ENCODE measurements at regions not wholly inside any gene's neighbourhood (a gene's known extent, or its start where the extent isn't known, plus 50 kb on each side); places are given as distances from the start of the nearest gene placed in this dataset.
"Not testable (repeated sequence)": the region's sequence is repeated elsewhere in the genome, so short reads cannot be mapped to it uniquely, and the experiment has no call there.

DNA sequence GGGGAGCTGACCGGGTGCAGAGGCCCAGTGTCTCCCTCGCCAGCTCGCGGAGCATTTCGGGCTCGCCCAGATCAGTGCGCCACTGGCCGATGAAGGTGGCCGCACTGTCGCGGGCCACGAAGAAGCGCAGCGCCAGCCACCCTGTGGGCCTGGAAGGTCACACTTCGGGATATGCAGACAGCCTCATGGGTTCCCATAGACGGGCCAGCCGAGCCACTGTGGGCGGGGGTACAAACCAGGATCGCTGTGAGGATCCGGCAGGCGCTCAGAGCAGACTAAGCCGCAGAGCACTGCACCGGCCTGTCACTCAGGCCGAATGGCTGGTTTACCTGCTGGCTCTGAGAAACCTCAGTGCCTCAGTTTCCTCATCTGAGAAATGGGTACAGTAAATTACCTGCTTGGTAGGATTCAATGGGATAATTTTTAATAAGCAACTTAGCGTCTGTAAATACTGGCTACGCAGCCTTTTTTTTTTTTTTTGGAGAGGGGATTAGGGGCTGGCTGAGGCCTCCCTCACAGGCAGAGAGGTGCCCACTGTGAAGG lies 64.0 kb upstream of the IGFBPL1 start:
- ChIA-PET CTCF (no interaction called here), POLR2A (no interaction called here)
- no peak for DNase-seq (ENCODE audit: low read depth)
- Histone ChIP-seq H3K36me3 (ENCODE audit: control insufficient read depth, insufficient read depth, low read length) (no peaks in the 10 kb centered on the region), H3K27me3 (ENCODE audit: control insufficient read depth, insufficient read depth, low read length) (no peaks in the 10 kb centered on the region), H3K4me3 (ENCODE audit: low read depth, low read length) (no peak overlapping the region)
- TF ChIP-seq, protein P1, sequence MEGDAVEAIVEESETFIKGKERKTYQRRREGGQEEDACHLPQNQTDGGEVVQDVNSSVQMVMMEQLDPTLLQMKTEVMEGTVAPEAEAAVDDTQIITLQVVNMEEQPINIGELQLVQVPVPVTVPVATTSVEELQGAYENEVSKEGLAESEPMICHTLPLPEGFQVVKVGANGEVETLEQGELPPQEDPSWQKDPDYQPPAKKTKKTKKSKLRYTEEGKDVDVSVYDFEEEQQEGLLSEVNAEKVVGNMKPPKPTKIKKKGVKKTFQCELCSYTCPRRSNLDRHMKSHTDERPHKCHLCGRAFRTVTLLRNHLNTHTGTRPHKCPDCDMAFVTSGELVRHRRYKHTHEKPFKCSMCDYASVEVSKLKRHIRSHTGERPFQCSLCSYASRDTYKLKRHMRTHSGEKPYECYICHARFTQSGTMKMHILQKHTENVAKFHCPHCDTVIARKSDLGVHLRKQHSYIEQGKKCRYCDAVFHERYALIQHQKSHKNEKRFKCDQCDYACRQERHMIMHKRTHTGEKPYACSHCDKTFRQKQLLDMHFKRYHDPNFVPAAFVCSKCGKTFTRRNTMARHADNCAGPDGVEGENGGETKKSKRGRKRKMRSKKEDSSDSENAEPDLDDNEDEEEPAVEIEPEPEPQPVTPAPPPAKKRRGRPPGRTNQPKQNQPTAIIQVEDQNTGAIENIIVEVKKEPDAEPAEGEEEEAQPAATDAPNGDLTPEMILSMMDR (IDR thresholded peaks at IDR 0.05; ENCODE audit: insufficient read depth, low read depth, low read length): no peak

DNA sequence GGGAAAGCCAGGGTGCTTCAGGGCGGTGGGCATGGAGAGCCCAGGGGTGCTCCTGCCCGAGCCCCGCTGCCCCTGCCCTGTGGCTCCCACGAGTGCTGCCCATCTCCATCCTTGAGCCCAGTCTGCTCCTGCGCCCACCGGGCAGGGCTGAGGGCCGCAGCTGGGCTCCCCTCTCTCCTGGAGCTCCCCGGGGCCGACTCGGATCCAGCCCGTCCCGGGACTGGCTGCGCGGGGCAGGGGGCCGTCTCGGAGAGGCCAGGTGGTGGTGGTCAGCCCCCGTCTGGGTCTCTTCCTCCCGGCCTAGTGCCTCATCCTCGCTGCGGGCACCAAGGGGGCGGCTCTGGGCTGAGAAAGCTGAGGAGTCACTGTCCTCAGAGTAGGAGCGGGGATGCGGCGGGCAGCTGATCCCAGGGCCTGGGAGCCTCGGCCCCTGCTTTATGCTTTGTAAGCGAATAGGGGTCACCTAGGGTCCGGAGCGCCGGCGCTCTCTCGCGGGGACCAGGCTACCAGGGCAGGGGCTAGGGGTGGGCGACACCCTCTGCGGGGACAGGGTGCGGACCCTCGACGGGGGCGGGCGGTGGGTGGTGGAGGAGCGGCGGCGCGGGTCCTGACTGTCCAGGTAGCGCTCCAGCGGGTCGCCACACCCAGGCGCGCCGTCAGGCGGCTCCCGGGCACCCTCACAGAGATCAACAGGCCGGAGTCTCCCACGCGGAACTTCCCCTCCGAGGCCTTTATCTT lies 63.3 kb upstream of the IGFBPL1 start:
- CTCF ChIA-PET; POLR2A ChIA-PET; H3K27me3 ChIP-seq (ENCODE audit: control insufficient read depth, insufficient read depth, low read length); H3K36me3 ChIP-seq (ENCODE audit: control insufficient read depth, insufficient read depth, low read length); H3K4me3 ChIP-seq (ENCODE audit: low read depth, low read length); DNase-seq (ENCODE audit: low read depth): not testable (repeated sequence)

- ChIA-PET POLR2A (no interaction called here), CTCF (no interaction called here)
- Histone ChIP-seq H3K4me3 (ENCODE audit: low read depth, low read length) (no peak overlapping the region), H3K36me3 (ENCODE audit: control insufficient read depth, insufficient read depth, low read length) (no peaks in the 10 kb centered on the region), H3K27me3 (ENCODE audit: control insufficient read depth, insufficient read depth, low read length) (no peaks in the 10 kb centered on the region)
- TF ChIP-seq, protein P1 (IDR thresholded peaks at IDR 0.05; ENCODE audit: insufficient read depth, low read depth, low read length): no peak
- no peak for DNase-seq (ENCODE audit: low read depth)
These were observed 62.6 kb upstream of the IGFBPL1 start for GRCh38 chr9:38486837-38487236.

GRCh38 chr9:38486056-38486615 lies 61.9 kb upstream of the IGFBPL1 start:
- TF ChIP-seq, protein P1 (IDR thresholded peaks at IDR 0.05; ENCODE audit: insufficient read depth, low read depth, low read length): no peak
- Histone ChIP-seq H3K36me3 (ENCODE audit: control insufficient read depth, insufficient read depth, low read length) (no peaks in the 10 kb centered on the region), H3K4me3 (ENCODE audit: low read depth, low read length) (no peak overlapping the region), H3K27me3 (ENCODE audit: control insufficient read depth, insufficient read depth, low read length) (no peaks in the 10 kb centered on the region)
- ChIA-PET CTCF (no interaction called here), POLR2A (no interaction called here)
- DNase-seq (ENCODE audit: low read depth): no peak

DNA sequence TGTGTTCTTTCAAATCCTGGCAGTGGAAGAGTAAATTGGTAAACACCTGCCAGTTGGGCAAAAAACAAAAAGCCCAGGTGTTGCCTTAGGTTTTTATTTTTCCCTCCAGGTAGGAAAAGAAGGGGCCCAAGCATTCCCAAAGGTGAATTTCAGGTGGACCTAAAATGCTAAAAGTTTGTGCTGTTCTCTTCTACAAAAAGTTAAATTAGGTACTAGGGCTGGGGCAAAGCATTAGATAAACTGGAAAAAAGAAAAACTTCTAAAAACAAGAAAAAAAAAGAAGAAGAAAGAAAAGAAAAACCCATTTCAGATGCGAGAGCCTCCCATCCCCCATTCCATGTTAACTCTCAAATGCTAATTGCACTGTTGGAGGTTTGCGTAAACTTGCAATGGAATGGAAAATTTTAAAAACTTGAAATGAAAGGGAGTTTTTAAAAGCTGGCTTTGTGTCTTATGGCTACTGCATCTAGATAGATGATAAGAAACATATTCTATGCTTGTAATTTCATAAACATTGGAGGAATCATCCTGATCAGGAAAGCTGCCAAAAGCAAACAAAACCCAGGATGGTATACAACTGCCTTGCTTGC lies 59.9 kb upstream of the IGFBPL1 start:
- H3K27me3 ChIP-seq (ENCODE audit: control insufficient read depth, insufficient read depth, low read length); DNase-seq (ENCODE audit: low read depth); H3K4me3 ChIP-seq (ENCODE audit: low read depth, low read length); POLR2A ChIA-PET; H3K36me3 ChIP-seq (ENCODE audit: control insufficient read depth, insufficient read depth, low read length): not testable (repeated sequence)
- CTCF ChIA-PET: interaction anchor here (0.7 kb wide), 1 partner anchor 1021 kb away, joined by 4 read pairs; no protein-coding TSS in a partner anchor

- ChIA-PET CTCF (interaction anchor here (0.7 kb wide), 1 partner anchor 1068 kb away, joined by 3 read pairs; no protein-coding TSS in a partner anchor), POLR2A (no interaction called here)
- no peaks in the 10 kb centered on the region for H3K36me3 ChIP-seq (ENCODE audit: control insufficient read depth, insufficient read depth, low read length)
- H3K4me3 ChIP-seq (ENCODE audit: low read depth, low read length): no peak overlapping the region
- DNase-seq (ENCODE audit: low read depth): no peak
- H3K27me3 ChIP-seq (ENCODE audit: control insufficient read depth, insufficient read depth, low read length): no peaks in the 10 kb centered on the region
- TF ChIP-seq, protein P1 (IDR thresholded peaks at IDR 0.05; ENCODE audit: insufficient read depth, low read depth, low read length): no peak
These were observed 58.8 kb upstream of the IGFBPL1 start for GRCh38 chr9:38482918-38483592.
